Colonic mucosa (tissue), 4 donors: ENCODE measurements at regions not wholly inside any gene's neighbourhood (a gene's known extent, or its start where the extent isn't known, plus 50 kb on each side); places are given as distances from the start of the nearest gene placed in this dataset.

Experiments
- DNase-seq: peaks from one replicate; pipeline ENCODE4 v3.0.0-alpha.2; 2020
- H3K27ac ChIP-seq: fragments of 200-600 bp; one replicate; pipeline ENCODE4 v1.8.0; 2021
- H3K27me3 ChIP-seq: fragments of 200-600 bp; one replicate; pipeline ENCODE4 v1.8.0; 2021
- H3K36me3 ChIP-seq: fragments of 200-600 bp; one replicate; pipeline ENCODE4 v1.8.0; 2021
- H3K4me1 ChIP-seq: fragments of 200-600 bp; one replicate; pipeline ENCODE4 v1.8.0; 2021; ENCODE audit warnings: mild to moderate bottlenecking
- H3K4me3 ChIP-seq: fragments of 200-600 bp; one replicate; pipeline ENCODE4 v1.8.0; 2021
- H3K9ac ChIP-seq, 2 donors: one replicate each; pipeline ENCODE4 v1.7.0; 2013; ENCODE audit warnings: control low read depth in 2 of 2, low read depth in 2 of 2, low read length in 2 of 2
- H3K9me3 ChIP-seq: fragments of 200-600 bp; one replicate; pipeline ENCODE4 v1.8.0; 2021
- CTCF ChIP-seq: fragments of 200-600 bp; IDR thresholded peaks from one replicate; pipeline ENCODE4 v1.8.0; 2022; ENCODE audit warnings: antibody characterized with exemption, mild to moderate bottlenecking
- intact Hi-C: fragments of 100-400 bp; cut with DNase I; formaldehyde crosslinking; loops from one replicate; pipeline ENCODE4 v1.14.1; 2022
- donor health status: healthy.
- donor health status: DM: no; HTN: no; CAD: no.
- donor health status: DM: no; HTN: no; CAD: no.

GRCh38 chrX:84907324-84907968, 96.2 kb upstream of the APOOL start:
- intact Hi-C loops: loop anchor here (5.0 kb wide), 1 partner anchor 180 kb away; no protein-coding TSS in a partner anchor
- Histone ChIP-seq H3K36me3 (no peaks in the 10 kb centered on the region), H3K27me3 (no peaks in the 10 kb centered on the region), H3K4me1 (no peaks in the 10 kb centered on the region), H3K9ac (no peak overlapping the region), H3K9me3 (no peaks in the 10 kb centered on the region), H3K27ac (no peak overlapping the region), H3K4me3 (no peak overlapping the region)
- no peak for DNase-seq
- TF ChIP-seq CTCF: no peak

DNA sequence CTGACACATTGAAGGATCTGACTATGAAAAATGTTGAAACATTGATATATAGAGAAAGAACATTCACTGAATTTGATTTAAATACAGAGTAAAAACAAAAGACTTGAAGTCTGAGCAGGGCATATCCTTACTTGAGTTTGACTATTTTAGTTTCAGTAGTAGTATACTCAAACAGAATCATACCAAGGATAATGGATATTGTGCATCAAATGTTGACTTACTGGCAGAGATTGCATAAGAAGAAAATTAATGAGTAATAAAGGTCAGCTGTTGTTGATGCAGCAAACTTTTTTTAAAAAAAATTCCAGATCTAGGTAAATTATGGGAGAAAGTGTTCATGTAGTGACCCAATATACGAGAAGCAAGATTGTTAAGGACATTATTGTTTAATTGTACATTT, 94.5 kb upstream of the APOOL start:
- intact Hi-C loops: loop anchor here (5.0 kb wide), 1 partner anchor 182 kb away; no protein-coding TSS in a partner anchor
- H3K4me3 ChIP-seq: no peak overlapping the region
- no peak overlapping the region for H3K9ac ChIP-seq
- no peak for DNase-seq
- H3K9me3 ChIP-seq: no peaks in the 10 kb centered on the region
- no peaks in the 10 kb centered on the region for H3K36me3 ChIP-seq
- TF ChIP-seq CTCF: no peak
- H3K4me1 ChIP-seq: no peaks in the 10 kb centered on the region
- H3K27ac ChIP-seq: no peak overlapping the region
- no peaks in the 10 kb centered on the region for H3K27me3 ChIP-seq

- no peak for DNase-seq
- TF ChIP-seq CTCF: no peak
- no peaks in the 10 kb centered on the region for H3K9me3 ChIP-seq
- no peak overlapping the region for H3K9ac ChIP-seq
- no peak overlapping the region for H3K27ac ChIP-seq
- intact Hi-C loops: no loop called here
- H3K4me1 ChIP-seq: no peaks in the 10 kb centered on the region
- no peak overlapping the region for H3K4me3 ChIP-seq
- H3K27me3 ChIP-seq: no peaks in the 10 kb centered on the region
- H3K36me3 ChIP-seq: no peaks in the 10 kb centered on the region
These were observed 79.1 kb upstream of the APOOL start for GRCh38 chrX:84924624-84925023.

- Histone ChIP-seq H3K27me3 (no peaks in the 10 kb centered on the region), H3K36me3 (no peaks in the 10 kb centered on the region), H3K4me1 (no peaks in the 10 kb centered on the region), H3K4me3 (no peak overlapping the region), H3K9me3 (no peaks in the 10 kb centered on the region), H3K27ac (no peak overlapping the region), H3K9ac (no peak overlapping the region)
- intact Hi-C loops: no loop called here
- TF ChIP-seq CTCF: no peak
- DNase-seq: no peak
These were observed 70.9 kb upstream of the APOOL start for GRCh38 chrX:84932814-84933213.

GRCh38 chrX:84933956-84934556, 69.6 kb upstream of the APOOL start:
- intact Hi-C loops: no loop called here

More at GRCh38 chrX:84933956-84934556, 69.6 kb upstream of the APOOL start:
- no peak overlapping the region for H3K27ac ChIP-seq
- no peak overlapping the region for H3K9ac ChIP-seq
- H3K4me3 ChIP-seq: no peak overlapping the region
- TF ChIP-seq CTCF: no peak
- H3K27me3 ChIP-seq: no peaks in the 10 kb centered on the region
- no peaks in the 10 kb centered on the region for H3K9me3 ChIP-seq
- H3K4me1 ChIP-seq: no peaks in the 10 kb centered on the region
- H3K36me3 ChIP-seq: no peaks in the 10 kb centered on the region
- no peak for DNase-seq
